ENCODE measurements at regions not wholly inside any gene's neighbourhood (a gene's known extent, or its start where the extent isn't known, plus 50 kb on each side); places are given as distances from the start of the nearest gene placed in this dataset.

GRCh38 chr13:40254394-40254793, 412.0 kb downstream of the FOXO1 start:
- Mint-ChIP-seq H3K4me1 (ENCODE audit: low read depth) (no peaks in the 10 kb centered on the region; the same call in 1 of the 2 replicates), H3K27ac (no peak overlapping the region), H3K36me3 (ENCODE audit: low read depth) (no peaks in the 10 kb centered on the region), H3K4me3 (no peak overlapping the region), H3K27me3 (ENCODE audit: insufficient read depth) (peaks cover 6% of the 10 kb centered on the region), H3K9me3 (no peaks in the 10 kb centered on the region)
- no peak for TF ChIP-seq CTCF (IDR thresholded peaks at IDR 0.05)
- no peak for DNase-seq

- peaks cover 6% of the 10 kb centered on the region for H3K27me3 Mint-ChIP-seq (ENCODE audit: insufficient read depth)
- no peaks in the 10 kb centered on the region for H3K36me3 Mint-ChIP-seq (ENCODE audit: low read depth)
- no peak overlapping the region for H3K4me3 Mint-ChIP-seq
- no peaks in the 10 kb centered on the region for H3K9me3 Mint-ChIP-seq
- H3K4me1 Mint-ChIP-seq (ENCODE audit: low read depth) = no peaks in the 10 kb centered on the region; the same call in 1 of the 2 replicates
- no peak for DNase-seq
- TF ChIP-seq CTCF (IDR thresholded peaks at IDR 0.05) = no peak
- H3K27ac Mint-ChIP-seq = no peak overlapping the region
These were observed 410.9 kb downstream of the FOXO1 start for GRCh38 chr13:40255551-40255950.

GRCh38 chr13:40259899-40260298, 406.5 kb downstream of the FOXO1 start:
- H3K9me3 Mint-ChIP-seq = no peaks in the 10 kb centered on the region
- no peak overlapping the region for H3K27ac Mint-ChIP-seq
- H3K27me3 Mint-ChIP-seq (ENCODE audit: insufficient read depth) = peaks cover 6% of the 10 kb centered on the region; the same call in 1 of the 2 replicates
- no peak for DNase-seq
- TF ChIP-seq CTCF (IDR thresholded peaks at IDR 0.05) = no peak
- H3K36me3 Mint-ChIP-seq (ENCODE audit: low read depth) = no peaks in the 10 kb centered on the region
- H3K4me1 Mint-ChIP-seq (ENCODE audit: low read depth) = no peaks in the 10 kb centered on the region
- no peak overlapping the region for H3K4me3 Mint-ChIP-seq

GRCh38 chr13:40261336-40261735, 405.1 kb downstream of the FOXO1 start:
- TF ChIP-seq CTCF (IDR thresholded peaks at IDR 0.05) = no peak
- Mint-ChIP-seq H3K27ac (no peak overlapping the region), H3K36me3 (ENCODE audit: low read depth) (no peaks in the 10 kb centered on the region), H3K9me3 (no peaks in the 10 kb centered on the region), H3K4me1 (ENCODE audit: low read depth) (no peaks in the 10 kb centered on the region), H3K27me3 (ENCODE audit: insufficient read depth) (peaks cover 9% of the 10 kb centered on the region; the same call in 1 of the 2 replicates), H3K4me3 (no peak overlapping the region)
- DNase-seq = no peak

GRCh38 chr13:40261947-40262346, 404.5 kb downstream of the FOXO1 start:
- Mint-ChIP-seq H3K9me3 (no peaks in the 10 kb centered on the region), H3K27ac (no peak overlapping the region), H3K4me1 (ENCODE audit: low read depth) (no peaks in the 10 kb centered on the region), H3K27me3 (ENCODE audit: insufficient read depth) (peaks cover 9% of the 10 kb centered on the region; the same call in 1 of the 2 replicates), H3K4me3 (no peak overlapping the region), H3K36me3 (ENCODE audit: low read depth) (no peaks in the 10 kb centered on the region)
- no peak for DNase-seq
- TF ChIP-seq CTCF (IDR thresholded peaks at IDR 0.05) = no peak

GRCh38 chr13:40269086-40269485, 397.4 kb downstream of the FOXO1 start:
- TF ChIP-seq CTCF (IDR thresholded peaks at IDR 0.05) = no peak

More at GRCh38 chr13:40269086-40269485, 397.4 kb downstream of the FOXO1 start:
- no peak for DNase-seq
- Mint-ChIP-seq H3K4me1 (ENCODE audit: low read depth) (peaks cover 17% of the 10 kb centered on the region), H3K36me3 (ENCODE audit: low read depth) (no peaks in the 10 kb centered on the region), H3K27ac (no peak overlapping the region), H3K9me3 (no peaks in the 10 kb centered on the region), H3K27me3 (ENCODE audit: insufficient read depth) (peaks cover 10% of the 10 kb centered on the region), H3K4me3 (no peak overlapping the region)

All from HFFc6 (cell line).